SU-DHL-6 (cell line): ENCODE measurements at regions not wholly inside any gene's neighbourhood (a gene's known extent, or its start where the extent isn't known, plus 50 kb on each side); places are given as distances from the start of the nearest gene placed in this dataset.

Experiments
- CTCF ChIP-seq: fragments of 200-600 bp; sonication (generic); IDR thresholded peaks from one replicate; pipeline ENCODE4 v1.5.1; 2017; ENCODE audit warnings: antibody characterized with exemption, mild to moderate bottlenecking, low read length, moderate library complexity; ENCODE audit not compliant: insufficient read depth, poor library complexity, severe bottlenecking
- EZH2phosphoT487 ChIP-seq: fragments of 200-600 bp; sonication (generic), shearing (Covaris generic); conservative IDR thresholded peaks from 2 replicates; pipeline ENCODE4 v1.6.1; 2018; ENCODE audit warnings: mild to moderate bottlenecking, antibody characterized with exemption, low read length, moderate library complexity, mixed read lengths

- TF ChIP-seq CTCF (no peak), EZH2phosphoT487 (no peak)
Measured at GRCh38 chr2:194380011-194380410, 1277.0 kb upstream of the SLC39A10 start.
